Ishikawa (cell line): ENCODE measurements at regions not wholly inside any gene's neighbourhood (a gene's known extent, or its start where the extent isn't known, plus 50 kb on each side); places are given as distances from the start of the nearest gene placed in this dataset.

Source experiments
- CEBPB ChIP-seq: IDR thresholded peaks from 2 replicates; pipeline ENCODE4 v1.6.1; 2012
- CREB1 ChIP-seq: IDR thresholded peaks from 2 replicates; pipeline ENCODE4 v1.6.1; 2012; ENCODE audit warnings: low read depth
- EGR1 ChIP-seq: IDR thresholded peaks from 2 replicates; pipeline ENCODE4 v1.6.1; 2012
- EP300 ChIP-seq: IDR thresholded peaks from 2 replicates; pipeline ENCODE4 v1.6.1; 2012; ENCODE audit warnings: borderline replicate concordance
- FOXM1 ChIP-seq: IDR thresholded peaks from 2 replicates; pipeline ENCODE4 v1.6.1; 2012; ENCODE audit warnings: low read depth, borderline replicate concordance
- NFIC ChIP-seq: IDR thresholded peaks from 2 replicates; pipeline ENCODE4 v1.6.1; 2012
- RAD21 ChIP-seq: IDR thresholded peaks from 2 replicates; pipeline ENCODE4 v1.6.1; 2012; ENCODE audit warnings: low read depth
- TAF1 ChIP-seq: IDR thresholded peaks from 2 replicates; pipeline ENCODE4 v1.6.1; 2012; ENCODE audit warnings: low read depth, mild to moderate bottlenecking
- TCF12 ChIP-seq: IDR thresholded peaks from 2 replicates; pipeline ENCODE4 v1.6.1; 2012; ENCODE audit warnings: low read depth
- ZBTB7A ChIP-seq: IDR thresholded peaks from 2 replicates; pipeline ENCODE4 v1.6.1; 2012; ENCODE audit warnings: low read depth
- TF ChIP-seq, protein P1 (sequence below): IDR thresholded peaks from 2 replicates; pipeline ENCODE4 v1.6.1; 2012; ENCODE audit warnings: low read depth, mild to moderate bottlenecking
- TF ChIP-seq, protein P2 (sequence below): IDR thresholded peaks from 2 replicates; pipeline ENCODE4 v1.6.1; 2012

DNA sequence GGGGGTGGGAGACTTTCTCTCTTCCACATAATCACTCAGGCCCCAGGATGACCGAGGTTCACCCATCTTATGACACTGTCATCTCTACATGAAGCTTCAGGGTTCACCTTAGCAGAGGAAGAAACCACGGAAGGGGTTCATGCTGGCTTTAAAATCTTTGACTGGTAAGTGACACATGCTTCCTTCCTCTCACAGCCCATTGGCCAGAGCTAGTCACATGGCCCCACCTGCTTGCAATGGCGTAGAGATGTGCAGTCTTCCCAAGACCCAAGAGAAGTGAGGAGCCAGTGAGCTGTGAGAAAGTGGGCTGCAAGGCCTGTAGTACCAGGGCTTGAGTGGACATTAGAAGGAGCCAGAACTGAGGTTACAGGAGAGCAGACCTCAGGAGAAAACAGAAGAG lies 180.3 kb downstream of the AXIN2 start:
- TF ChIP-seq RAD21 = no peak
- TF ChIP-seq, protein P1, sequence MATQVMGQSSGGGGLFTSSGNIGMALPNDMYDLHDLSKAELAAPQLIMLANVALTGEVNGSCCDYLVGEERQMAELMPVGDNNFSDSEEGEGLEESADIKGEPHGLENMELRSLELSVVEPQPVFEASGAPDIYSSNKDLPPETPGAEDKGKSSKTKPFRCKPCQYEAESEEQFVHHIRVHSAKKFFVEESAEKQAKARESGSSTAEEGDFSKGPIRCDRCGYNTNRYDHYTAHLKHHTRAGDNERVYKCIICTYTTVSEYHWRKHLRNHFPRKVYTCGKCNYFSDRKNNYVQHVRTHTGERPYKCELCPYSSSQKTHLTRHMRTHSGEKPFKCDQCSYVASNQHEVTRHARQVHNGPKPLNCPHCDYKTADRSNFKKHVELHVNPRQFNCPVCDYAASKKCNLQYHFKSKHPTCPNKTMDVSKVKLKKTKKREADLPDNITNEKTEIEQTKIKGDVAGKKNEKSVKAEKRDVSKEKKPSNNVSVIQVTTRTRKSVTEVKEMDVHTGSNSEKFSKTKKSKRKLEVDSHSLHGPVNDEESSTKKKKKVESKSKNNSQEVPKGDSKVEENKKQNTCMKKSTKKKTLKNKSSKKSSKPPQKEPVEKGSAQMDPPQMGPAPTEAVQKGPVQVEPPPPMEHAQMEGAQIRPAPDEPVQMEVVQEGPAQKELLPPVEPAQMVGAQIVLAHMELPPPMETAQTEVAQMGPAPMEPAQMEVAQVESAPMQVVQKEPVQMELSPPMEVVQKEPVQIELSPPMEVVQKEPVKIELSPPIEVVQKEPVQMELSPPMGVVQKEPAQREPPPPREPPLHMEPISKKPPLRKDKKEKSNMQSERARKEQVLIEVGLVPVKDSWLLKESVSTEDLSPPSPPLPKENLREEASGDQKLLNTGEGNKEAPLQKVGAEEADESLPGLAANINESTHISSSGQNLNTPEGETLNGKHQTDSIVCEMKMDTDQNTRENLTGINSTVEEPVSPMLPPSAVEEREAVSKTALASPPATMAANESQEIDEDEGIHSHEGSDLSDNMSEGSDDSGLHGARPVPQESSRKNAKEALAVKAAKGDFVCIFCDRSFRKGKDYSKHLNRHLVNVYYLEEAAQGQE = no peak
- no peak for TF ChIP-seq NFIC
- TF ChIP-seq EP300 = no peak
- TF ChIP-seq TCF12 = no peak
- TF ChIP-seq EGR1 = no peak
- TF ChIP-seq CREB1 = no peak
- TF ChIP-seq, protein P2, sequence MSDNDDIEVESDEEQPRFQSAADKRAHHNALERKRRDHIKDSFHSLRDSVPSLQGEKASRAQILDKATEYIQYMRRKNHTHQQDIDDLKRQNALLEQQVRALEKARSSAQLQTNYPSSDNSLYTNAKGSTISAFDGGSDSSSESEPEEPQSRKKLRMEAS = no peak
- no peak for TF ChIP-seq CEBPB
- TF ChIP-seq ZBTB7A = no peak
- TF ChIP-seq TAF1 = no peak
- TF ChIP-seq FOXM1 = no peak
